K562 (cell line): ENCODE measurements at regions not wholly inside any gene's neighbourhood (a gene's known extent, or its start where the extent isn't known, plus 50 kb on each side); places are given as distances from the start of the nearest gene placed in this dataset.

Experiments
- ADNP ChIP-seq: fragments of 200-800 bp; sonication (Bioruptor generic); IDR thresholded peaks from 2 replicates; pipeline ENCODE4 v1.6.1; 2016; ENCODE audit warnings: missing genetic modification characterization, missing compliant biosample characterization
- GABPB1 ChIP-seq: sonication (generic); formaldehyde crosslinking; IDR thresholded peaks from 2 replicates; pipeline ENCODE4 v1.8.0; 2022; ENCODE audit warnings: mild to moderate bottlenecking, missing genetic modification reagents
- HNRNPUL1 ChIP-seq: fragments of 200-400 bp; formaldehyde crosslinking; IDR thresholded peaks from 2 replicates; pipeline ENCODE4 v1.6.1; 2017; ENCODE audit warnings: low read length
- MCM3 ChIP-seq: fragments of 450-650 bp; IDR thresholded peaks from 2 replicates; pipeline ENCODE4 v1.6.1; 2016
- MTA2 ChIP-seq: fragments of 450-650 bp; IDR thresholded peaks from 2 replicates; pipeline ENCODE4 v1.6.1; 2016; ENCODE audit warnings: low read depth
- MXI1 ChIP-seq: IDR thresholded peaks from 2 replicates; pipeline ENCODE4 v1.6.1; 2011; ENCODE audit warnings: low read depth, mild to moderate bottlenecking, improper control_type of control experiment, low read length
- PHF8 ChIP-seq: fragments of 200-600 bp; sonication (generic); IDR thresholded peaks from 2 replicates; pipeline ENCODE4 v1.6.1; 2012; ENCODE audit warnings: mixed run types, mild to moderate bottlenecking, inconsistent platforms, low read length, moderate library complexity, borderline replicate concordance
- SNIP1 ChIP-seq: fragments of 450-650 bp; IDR thresholded peaks from 2 replicates; pipeline ENCODE4 v1.7.1; 2017; ENCODE audit warnings: low read depth, mild to moderate bottlenecking
- SP1 ChIP-seq: sonication (generic); formaldehyde crosslinking; IDR thresholded peaks from 2 replicates; pipeline ENCODE4 v1.8.1; 2022; ENCODE audit warnings: mild to moderate bottlenecking, missing genetic modification reagents
- ZNF121 ChIP-seq: sonication (generic); formaldehyde crosslinking; conservative IDR thresholded peaks from 2 replicates; pipeline ENCODE4 v1.8.0; 2022; ENCODE audit warnings: missing genetic modification reagents
- ZNF239 ChIP-seq: fragments of 250-450 bp; sonication (Bioruptor Pico); IDR thresholded peaks from 2 replicates; pipeline ENCODE4 v1.4.0; 2020; ENCODE audit warnings: mild to moderate bottlenecking
- TF ChIP-seq, protein P1 (sequence below): sonication (generic); formaldehyde crosslinking; IDR thresholded peaks from 2 replicates; pipeline ENCODE4 v1.5.0; 2020; ENCODE audit warnings: missing genetic modification reagents
- TF ChIP-seq, protein P2 (sequence below), 3 experiments: IDR thresholded peaks in 2 of 3; conservative IDR thresholded peaks in 1 of 3; 2 replicates each; pipeline ENCODE4 v1.5.1; 2011 to 2012; ENCODE audit warnings: low read length in 3 of 3, mild to moderate bottlenecking in 3 of 3, control low read depth in 2 of 3, improper control_type of control experiment in 1 of 3, inconsistent platforms in 1 of 3, low read depth in 1 of 3, mixed read lengths in 1 of 3, moderate library complexity in 1 of 3; ENCODE audit not compliant: insufficient read depth in 2 of 3

- TF ChIP-seq ADNP (tag) (no peak), MXI1 (no peak), GABPB1 (CRISPR knock-in tag) (no peak), SP1 (CRISPR knock-in tag) (no peak), ZNF121 (CRISPR knock-in tag) (no peak), SNIP1 (no peak), PHF8 (no peak), HNRNPUL1 (no peak), MTA2 (no peak), ZNF239 (CRISPR knock-in tag) (no peak), MCM3 (no peak)
- TF ChIP-seq, protein P1, sequence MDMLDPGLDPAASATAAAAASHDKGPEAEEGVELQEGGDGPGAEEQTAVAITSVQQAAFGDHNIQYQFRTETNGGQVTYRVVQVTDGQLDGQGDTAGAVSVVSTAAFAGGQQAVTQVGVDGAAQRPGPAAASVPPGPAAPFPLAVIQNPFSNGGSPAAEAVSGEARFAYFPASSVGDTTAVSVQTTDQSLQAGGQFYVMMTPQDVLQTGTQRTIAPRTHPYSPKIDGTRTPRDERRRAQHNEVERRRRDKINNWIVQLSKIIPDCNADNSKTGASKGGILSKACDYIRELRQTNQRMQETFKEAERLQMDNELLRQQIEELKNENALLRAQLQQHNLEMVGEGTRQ (CRISPR knock-in tag) = no peak
- TF ChIP-seq, protein P2, sequence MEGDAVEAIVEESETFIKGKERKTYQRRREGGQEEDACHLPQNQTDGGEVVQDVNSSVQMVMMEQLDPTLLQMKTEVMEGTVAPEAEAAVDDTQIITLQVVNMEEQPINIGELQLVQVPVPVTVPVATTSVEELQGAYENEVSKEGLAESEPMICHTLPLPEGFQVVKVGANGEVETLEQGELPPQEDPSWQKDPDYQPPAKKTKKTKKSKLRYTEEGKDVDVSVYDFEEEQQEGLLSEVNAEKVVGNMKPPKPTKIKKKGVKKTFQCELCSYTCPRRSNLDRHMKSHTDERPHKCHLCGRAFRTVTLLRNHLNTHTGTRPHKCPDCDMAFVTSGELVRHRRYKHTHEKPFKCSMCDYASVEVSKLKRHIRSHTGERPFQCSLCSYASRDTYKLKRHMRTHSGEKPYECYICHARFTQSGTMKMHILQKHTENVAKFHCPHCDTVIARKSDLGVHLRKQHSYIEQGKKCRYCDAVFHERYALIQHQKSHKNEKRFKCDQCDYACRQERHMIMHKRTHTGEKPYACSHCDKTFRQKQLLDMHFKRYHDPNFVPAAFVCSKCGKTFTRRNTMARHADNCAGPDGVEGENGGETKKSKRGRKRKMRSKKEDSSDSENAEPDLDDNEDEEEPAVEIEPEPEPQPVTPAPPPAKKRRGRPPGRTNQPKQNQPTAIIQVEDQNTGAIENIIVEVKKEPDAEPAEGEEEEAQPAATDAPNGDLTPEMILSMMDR (IDR thresholded peaks at IDR 0.05 in 2 of 3, conservative IDR thresholded peaks at IDR 0.05 in 1 of 3; ENCODE audit: insufficient read depth in 2 of 3, low read depth in 1 of 3, low read length in 3 of 3) = no peak
These were observed 165.2 kb upstream of the THBS1 start for GRCh38 chr15:39415634-39416033.
